ENCODE measurements at regions not wholly inside any gene's neighbourhood (a gene's known extent, or its start where the extent isn't known, plus 50 kb on each side); places are given as distances from the start of the nearest gene placed in this dataset.

GRCh38 chr18:41829647-41830516 is 125.2 kb upstream of the PIK3C3 start:
- DNase-seq = no peak

DNA sequence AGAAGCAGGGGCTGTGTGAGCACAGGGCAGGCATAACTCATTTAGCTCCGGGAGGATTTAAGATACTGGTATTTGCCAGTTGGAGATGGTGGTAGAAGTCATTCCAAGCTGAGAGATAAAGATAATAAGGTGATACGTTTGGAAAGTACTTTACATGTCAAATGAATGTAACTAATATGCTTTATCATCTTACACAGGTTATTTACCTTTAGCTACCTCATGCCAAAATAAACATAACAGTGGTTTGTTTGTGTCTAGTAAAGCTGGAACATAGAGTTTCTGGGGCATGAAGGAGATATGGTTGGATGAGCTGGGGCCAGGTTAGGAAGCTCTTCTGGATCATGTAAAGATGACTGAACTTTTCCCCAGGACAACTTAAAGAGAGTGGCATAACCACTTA is 126.9 kb upstream of the PIK3C3 start:
- no peak for DNase-seq

DNA sequence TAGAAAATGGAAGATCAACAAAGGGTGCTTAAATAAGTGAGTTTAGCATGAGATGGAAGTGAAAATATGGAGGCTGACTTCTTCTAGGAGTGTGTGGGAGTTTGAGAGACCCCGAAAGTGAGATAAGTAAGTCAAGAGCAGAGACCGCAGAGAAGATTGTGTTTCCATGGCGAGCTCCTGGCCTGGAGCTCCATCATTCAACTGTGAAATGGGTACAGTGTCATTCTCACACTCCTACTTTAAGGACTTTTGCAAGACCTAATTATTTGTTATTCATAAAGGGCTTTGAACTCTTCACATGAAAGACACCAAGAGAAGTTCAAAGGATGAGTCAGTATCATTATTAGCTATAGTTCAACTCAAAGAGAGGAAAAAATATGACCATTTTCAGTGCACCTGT is 134.2 kb upstream of the PIK3C3 start:
- no peak for DNase-seq

DNA sequence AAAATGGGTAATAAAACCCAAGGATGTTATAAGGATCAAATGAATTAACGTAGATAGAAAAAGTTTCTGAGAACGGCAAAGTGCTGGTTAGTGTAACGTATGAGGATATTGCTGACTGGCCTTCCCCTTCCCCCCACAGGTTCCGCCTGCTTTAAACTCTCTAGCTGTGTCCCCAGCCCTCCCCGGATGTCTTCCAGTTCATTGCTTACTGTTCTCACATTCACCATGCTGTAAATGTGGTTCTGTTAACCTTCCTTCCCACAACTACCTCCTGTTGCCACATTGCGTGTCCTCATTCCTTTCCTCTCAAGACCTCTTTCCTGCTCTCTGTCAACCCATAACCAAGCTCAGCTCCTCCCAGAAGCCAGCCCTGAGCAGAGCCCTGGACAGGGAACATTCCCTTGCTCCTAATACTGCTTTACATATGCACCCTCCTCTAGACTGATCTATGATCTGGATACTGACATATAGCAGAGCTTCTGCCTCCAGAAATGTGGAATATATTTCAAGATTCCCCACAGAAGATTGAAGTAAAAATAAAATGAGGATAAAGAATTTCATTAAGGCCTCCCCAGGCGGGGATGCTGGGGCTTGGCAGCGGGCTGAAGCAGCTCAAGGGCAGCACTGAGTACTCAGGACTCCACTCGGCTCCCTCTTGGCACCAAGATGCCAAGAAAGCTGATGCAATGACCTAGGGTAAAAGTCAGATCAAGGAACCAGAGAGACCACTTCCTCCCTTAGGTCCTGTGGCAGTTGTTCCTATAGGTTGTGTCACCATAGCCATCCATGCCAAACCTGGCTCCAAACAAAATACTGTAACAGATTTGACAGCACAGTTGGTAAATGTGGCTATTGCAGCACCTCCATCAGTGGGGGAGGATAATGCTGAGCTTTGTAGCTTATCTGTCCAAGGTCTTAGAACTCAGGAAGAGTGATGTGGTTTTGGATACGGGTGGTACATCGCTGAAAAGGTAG is 136.4 kb upstream of the PIK3C3 start:
- no peak for DNase-seq

GRCh38 chr18:41814651-41815050 is 140.4 kb upstream of the PIK3C3 start:
- no peak for DNase-seq

DNA sequence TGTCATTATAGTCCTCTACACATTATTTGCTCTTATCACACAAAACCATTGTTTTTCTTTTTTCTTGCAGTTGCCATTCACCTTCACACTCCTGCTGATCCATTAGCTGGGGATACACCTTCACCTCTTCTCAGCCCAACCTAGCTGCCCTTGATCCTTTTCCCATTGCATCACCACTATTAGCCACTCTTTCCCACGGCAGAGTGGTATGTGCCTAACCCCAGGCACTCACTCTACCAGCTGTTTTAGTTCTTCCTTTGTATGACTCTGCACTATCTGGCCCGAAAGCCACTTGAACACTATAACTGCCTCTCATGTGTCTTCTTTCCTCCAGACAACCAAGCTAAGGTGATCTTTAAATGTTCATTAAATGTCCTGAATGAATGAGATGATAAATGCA is 145.4 kb upstream of the PIK3C3 start:
- DNase-seq = no peak

GRCh38 chr18:41805341-41805740 is 149.7 kb upstream of the PIK3C3 start:
- DNase-seq = no peak

- no peak for DNase-seq
Measured at GRCh38 chr18:41798879-41799278, 156.2 kb upstream of the PIK3C3 start.

DNA sequence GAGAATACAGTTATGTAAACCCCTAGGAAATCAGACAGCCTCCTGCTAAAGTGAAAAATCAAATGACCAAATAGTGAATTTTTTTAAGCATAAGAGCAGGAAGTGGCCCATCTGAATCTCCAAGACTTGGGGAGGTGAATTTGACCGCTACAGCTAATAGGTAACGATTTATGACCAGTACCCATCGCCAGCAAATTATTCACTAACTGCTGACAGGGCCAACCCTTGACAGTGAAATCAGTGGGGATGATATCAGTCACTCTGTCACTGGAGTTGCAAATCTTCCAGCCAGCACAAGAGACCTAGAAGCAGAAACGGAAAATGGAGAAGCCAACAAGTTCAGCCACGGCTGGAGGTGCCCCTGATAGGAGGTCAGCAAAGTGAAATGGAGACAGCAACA is 164.3 kb upstream of the PIK3C3 start:
- no peak for DNase-seq

DNA sequence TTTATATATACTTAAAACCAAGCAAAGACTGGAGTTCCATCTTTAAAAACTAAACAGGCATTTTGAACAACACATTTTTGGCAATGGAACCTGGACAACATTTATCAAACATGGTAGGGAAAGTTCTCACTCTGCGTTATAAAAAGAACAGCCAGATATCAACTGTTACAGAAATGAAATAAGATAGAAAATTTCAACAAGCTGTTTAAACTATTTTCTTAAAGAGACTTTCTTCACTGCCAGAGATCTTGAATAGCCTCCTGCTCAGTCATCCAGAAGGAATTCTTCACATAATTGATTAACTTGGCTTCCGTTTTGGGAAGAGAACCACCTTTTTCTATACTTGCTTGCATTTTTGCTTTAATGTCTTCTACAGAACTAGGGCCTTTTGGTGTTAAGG is 166.0 kb upstream of the PIK3C3 start:
- DNase-seq = no peak

DNA sequence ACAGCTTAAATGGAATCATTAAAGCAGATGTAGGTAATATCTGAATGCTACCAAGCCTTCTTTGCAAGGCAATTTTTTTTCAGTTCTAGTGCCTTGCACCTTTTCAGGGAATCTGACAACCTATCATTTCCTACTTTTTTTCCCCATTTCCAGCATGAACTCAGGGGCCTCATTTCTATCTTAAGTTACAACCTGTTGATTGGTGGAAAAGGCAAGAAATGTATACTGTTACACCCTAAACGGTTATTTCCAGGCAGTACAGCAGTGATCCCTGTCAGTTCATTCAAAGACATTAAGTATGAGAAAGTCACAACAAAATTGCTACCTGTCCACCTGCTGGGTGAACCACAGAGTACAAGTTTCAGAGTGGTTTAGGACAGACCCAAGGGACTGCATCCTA is 171.2 kb upstream of the PIK3C3 start:
- no peak for DNase-seq

DNA sequence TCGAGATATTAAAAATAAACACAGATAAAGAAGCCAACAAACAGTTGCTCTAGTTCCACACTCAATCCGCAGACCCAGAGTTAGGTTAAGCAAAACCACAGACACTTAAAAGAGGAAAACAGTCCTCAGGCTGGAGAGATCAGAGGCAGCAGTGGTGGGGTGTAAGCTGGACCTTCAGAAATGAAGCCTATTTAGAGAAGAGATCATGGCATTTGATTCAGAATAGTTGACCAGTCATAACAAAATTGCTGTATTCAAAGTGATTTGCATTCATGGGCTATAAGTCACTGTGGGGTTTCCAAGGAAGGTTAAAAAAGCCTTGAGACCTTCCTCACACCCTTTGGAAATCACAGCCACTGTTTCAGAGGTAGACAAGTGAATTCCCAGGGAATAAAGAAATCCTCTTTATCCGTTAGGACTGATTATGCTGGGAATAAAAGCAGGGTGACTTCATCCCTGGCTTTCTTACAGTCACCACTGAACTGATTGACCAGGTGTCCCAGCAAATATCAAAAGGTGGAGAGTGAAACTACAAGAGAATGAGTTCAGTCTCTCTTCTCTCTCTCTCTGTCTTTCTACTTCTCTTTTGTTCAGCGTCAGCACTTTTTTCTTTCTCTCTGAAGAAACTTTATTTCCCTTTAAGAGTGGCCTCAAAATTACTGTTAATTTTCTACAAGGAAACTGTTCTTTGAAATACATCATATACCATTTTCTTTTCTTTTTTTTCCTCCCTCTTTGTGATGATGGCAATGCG is 171.8 kb upstream of the PIK3C3 start:
- DNase-seq = no peak

DNA sequence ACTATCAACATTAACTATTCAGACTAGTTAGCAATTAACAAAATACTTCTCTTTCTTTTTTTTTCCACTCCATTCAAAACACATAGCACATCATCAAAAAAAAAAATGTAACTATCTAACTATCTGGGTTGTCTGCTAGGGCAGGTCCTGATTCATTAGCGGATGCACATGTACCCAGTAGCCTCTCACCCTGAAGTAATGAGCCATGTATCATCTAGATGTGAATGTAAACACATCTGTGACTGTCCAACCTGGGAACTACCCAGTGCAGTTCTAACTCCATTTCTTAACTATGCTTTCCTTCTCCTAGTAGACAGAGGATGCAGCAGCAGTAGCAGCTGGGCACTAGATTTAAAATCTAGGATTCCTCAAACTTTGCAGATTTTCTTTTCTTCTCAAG is 183.1 kb upstream of the PIK3C3 start:
- DNase-seq = no peak

GRCh38 chr18:41769265-41769664 is 185.8 kb upstream of the PIK3C3 start:
- DNase-seq = no peak

DNA sequence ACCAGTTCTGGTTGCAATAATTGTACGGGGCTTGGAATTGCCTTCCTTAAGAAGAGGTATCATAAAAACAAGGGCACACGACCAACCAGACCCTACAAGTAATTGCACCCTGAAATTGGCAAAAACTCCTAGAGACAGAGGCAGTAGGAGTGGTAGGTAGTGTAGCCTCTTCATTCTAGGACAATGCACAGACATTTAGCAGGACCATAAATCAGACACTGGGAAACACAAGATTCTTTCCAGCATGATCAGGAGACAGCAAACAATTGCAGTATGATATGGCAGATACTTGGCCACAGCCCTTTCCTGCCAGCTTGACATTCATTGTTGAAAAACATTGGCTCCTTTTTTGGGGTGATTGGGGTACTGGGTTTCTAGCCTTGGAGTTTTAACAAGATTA is 186.6 kb upstream of the PIK3C3 start:
- DNase-seq = no peak

GRCh38 chr18:41767960-41768359 is 187.1 kb upstream of the PIK3C3 start:
- no peak for DNase-seq

DNA sequence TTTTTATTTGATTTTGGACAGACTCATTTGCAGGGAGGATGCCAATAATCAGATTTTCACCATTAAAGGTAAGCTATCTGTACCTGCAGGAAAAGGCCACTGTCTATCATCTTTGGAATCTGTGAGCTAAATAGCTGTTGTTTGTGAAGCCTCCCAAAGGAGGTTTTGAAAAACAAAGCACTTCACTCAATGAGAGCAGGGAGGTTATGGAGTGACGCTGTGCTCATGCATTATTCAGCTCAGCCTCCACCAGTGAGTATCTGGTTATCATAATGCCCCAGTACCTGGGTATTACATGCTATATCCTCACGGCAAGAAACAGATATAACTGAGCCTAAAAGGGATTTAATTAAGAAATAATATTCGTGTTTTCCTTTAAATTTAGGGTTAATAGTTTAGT is 189.6 kb upstream of the PIK3C3 start:
- DNase-seq = no peak

- no peak for DNase-seq
Measured at GRCh38 chr18:41763361-41763760, 191.7 kb upstream of the PIK3C3 start.

DNA sequence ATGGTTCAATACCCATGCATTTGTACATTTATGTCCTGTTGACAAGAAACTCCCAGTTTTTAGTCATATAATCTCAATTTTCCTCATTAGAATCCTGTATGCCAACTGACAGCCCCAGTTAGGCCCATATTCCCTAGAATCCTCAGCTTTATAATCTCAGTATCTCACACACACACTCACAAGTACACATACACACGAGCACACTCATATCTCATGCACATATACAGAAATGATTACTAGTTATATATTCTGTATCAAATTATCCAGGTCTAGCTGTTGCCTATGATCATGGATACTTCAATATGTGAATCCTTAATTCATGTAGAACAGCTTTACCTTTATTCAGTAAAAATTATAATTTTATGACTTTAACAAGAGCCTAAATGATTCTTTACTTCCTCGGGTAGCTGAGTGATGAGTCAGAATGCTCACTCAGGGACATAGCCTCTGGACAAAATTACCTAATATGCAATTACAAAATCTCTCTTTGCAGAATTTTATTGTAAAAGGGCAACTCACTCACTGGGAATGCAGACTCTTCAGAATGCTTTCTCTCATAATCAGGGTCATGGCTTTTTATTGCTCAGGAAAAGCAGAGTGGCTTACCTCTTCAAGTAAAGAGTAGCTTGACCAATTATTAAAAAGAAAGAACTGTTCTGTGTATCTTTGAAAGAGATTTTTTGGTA is 193.6 kb upstream of the PIK3C3 start:
- DNase-seq = no peak

GRCh38 chr18:41758534-41758933 is 196.5 kb upstream of the PIK3C3 start:
- DNase-seq = no peak

- DNase-seq = no peak
Measured at GRCh38 chr18:41756141-41756540, 198.9 kb upstream of the PIK3C3 start.

GRCh38 chr18:41754332-41754731 is 200.7 kb upstream of the PIK3C3 start:
- DNase-seq = no peak

Measured in central memory CD4-positive, alpha-beta T cell (primary cell).